ENCODE measurements at regions not wholly inside any gene's neighbourhood (a gene's known extent, or its start where the extent isn't known, plus 50 kb on each side); places are given as distances from the start of the nearest gene placed in this dataset.

DNA sequence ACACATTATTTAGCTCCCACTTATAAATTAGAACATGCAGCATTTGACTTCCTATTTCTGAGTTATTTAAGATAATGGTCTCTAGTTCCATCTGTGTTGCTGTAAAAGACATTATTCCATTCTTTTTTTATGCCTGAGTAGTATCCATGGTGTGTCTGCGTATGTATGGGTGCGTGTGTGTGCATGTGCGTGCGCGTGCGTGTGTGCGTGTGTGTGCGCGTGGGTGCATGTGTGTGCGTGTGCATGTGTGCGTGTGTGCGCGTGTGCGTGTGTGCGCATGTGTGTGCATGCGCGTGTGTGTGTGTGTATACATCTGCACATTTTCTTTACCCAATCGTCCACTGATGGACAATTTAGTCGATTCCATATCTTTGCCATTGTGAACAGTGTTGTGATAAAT lies 479.4 kb upstream of the TMEM132C start:
- Mint-ChIP-seq H3K36me3 (ENCODE audit: insufficient read depth in 1 of 3, low read depth in 3 of 3) (no peaks in the 10 kb centered on the region; a peak in 1 of 7 replicates), H3K27me3 (ENCODE audit: low read depth) (peaks cover 5% of the 10 kb centered on the region)
- no CpG with 5 or more reads among the region's 19 CpGs for WGBS (ENCODE audit: extremely low coverage, insufficient read length, low lambda C conversion rate)

More for the DNA sequence above, 479.4 kb upstream of the TMEM132C start:
- no peaks in the 10 kb centered on the region for H3K79me2 ChIP-seq (ENCODE audit: insufficient read depth, low read length)
- no peaks in the 10 kb centered on the region for H4K20me1 ChIP-seq (ENCODE audit: control insufficient read depth, insufficient read depth, insufficient read length)
- Mint-ChIP-seq H3K4me3 (no peak overlapping the region), H3K27ac (no peak overlapping the region), H3K9me3 (no peaks in the 10 kb centered on the region; a peak in 2 of 5 replicates), H3K4me1 (peaks cover 14 to 15% of the 10 kb centered on the region in 2 experiments)
- no peaks in the 10 kb centered on the region for H3K79me1 ChIP-seq (ENCODE audit: insufficient read depth, low read depth, low read length, poor library complexity, severe bottlenecking)
- no peak overlapping the region for H2BK20ac ChIP-seq (ENCODE audit: low read depth, low read length, poor library complexity, severe bottlenecking)
- H3K56ac ChIP-seq (ENCODE audit: insufficient read length, low read depth, low read length): no peak overlapping the region
- H2AK5ac ChIP-seq (ENCODE audit: insufficient read length, low read length): no peak overlapping the region
- TF ChIP-seq, protein P1, sequence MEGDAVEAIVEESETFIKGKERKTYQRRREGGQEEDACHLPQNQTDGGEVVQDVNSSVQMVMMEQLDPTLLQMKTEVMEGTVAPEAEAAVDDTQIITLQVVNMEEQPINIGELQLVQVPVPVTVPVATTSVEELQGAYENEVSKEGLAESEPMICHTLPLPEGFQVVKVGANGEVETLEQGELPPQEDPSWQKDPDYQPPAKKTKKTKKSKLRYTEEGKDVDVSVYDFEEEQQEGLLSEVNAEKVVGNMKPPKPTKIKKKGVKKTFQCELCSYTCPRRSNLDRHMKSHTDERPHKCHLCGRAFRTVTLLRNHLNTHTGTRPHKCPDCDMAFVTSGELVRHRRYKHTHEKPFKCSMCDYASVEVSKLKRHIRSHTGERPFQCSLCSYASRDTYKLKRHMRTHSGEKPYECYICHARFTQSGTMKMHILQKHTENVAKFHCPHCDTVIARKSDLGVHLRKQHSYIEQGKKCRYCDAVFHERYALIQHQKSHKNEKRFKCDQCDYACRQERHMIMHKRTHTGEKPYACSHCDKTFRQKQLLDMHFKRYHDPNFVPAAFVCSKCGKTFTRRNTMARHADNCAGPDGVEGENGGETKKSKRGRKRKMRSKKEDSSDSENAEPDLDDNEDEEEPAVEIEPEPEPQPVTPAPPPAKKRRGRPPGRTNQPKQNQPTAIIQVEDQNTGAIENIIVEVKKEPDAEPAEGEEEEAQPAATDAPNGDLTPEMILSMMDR (conservative IDR thresholded peaks at IDR 0.05): no peak
- no peak overlapping the region for H4K5ac ChIP-seq (ENCODE audit: insufficient read length, low read depth, low read length)
- H2BK120ac ChIP-seq (ENCODE audit: low read depth, low read length, poor library complexity, severe bottlenecking): no peak overlapping the region
- no peak overlapping the region for H2AFZ ChIP-seq (ENCODE audit: low read length)
- H3K9me3 ChIP-seq (ENCODE audit: control insufficient read depth, low read depth, low read length): no peaks in the 10 kb centered on the region
- H3K23me2 ChIP-seq (ENCODE audit: insufficient read length, low read depth, low read length, poor library complexity, severe bottlenecking): no peaks in the 10 kb centered on the region
- DNase-seq: no peak
- H2BK5ac ChIP-seq (ENCODE audit: insufficient read length, low read length): no peak overlapping the region
- H4K8ac ChIP-seq (replicated peaks; ENCODE audit: insufficient read length, low read depth, low read length): no peak overlapping the region
- no peaks in the 10 kb centered on the region for H3K27me3 ChIP-seq (ENCODE audit: insufficient read depth, low read length)
- H4K91ac ChIP-seq (ENCODE audit: insufficient read length, low read depth, low read length): no peak overlapping the region
- H3K18ac ChIP-seq (ENCODE audit: insufficient read length, low read depth, low read length): no peak overlapping the region
- no peak overlapping the region for H3K9ac ChIP-seq (ENCODE audit: extremely low read depth, insufficient read length, low read length)
- no peak overlapping the region for H2BK12ac ChIP-seq (ENCODE audit: insufficient read length, low read depth, low read length)
- no peaks in the 10 kb centered on the region for H3K4me1 ChIP-seq (ENCODE audit: insufficient read depth, low read length)
- no peak overlapping the region for H3K27ac ChIP-seq (ENCODE audit: insufficient read length, low read depth, low read length)
- no peak overlapping the region for H3K4me2 ChIP-seq (ENCODE audit: insufficient read depth, insufficient read length, low read length)
- no peak overlapping the region for H3K23ac ChIP-seq (ENCODE audit: insufficient read length, low read depth, low read length)
- H3K14ac ChIP-seq (ENCODE audit: insufficient read depth, low read length): no peak overlapping the region
- H2BK15ac ChIP-seq (ENCODE audit: low read depth, low read length): no peak overlapping the region
- H3T11ph ChIP-seq (ENCODE audit: low read length): no peak overlapping the region
- no peak overlapping the region for H3K4ac ChIP-seq (ENCODE audit: low read depth, low read length)

Measured in H9 (cell line).